Lung (tissue), 11 donors: ENCODE measurements at regions not wholly inside any gene's neighbourhood (a gene's known extent, or its start where the extent isn't known, plus 50 kb on each side); places are given as distances from the start of the nearest gene placed in this dataset.

Experiments
- ATAC-seq: fragments of 200-7000 bp; cut with Tn5 transposase; one replicate; pipeline ENCODE4 v1.9.1; 2020; ENCODE audit warnings: moderate number of reproducible peaks; ENCODE audit not compliant: insufficient read depth, low FRiP score
- DNase-seq, 3 donors: peaks; one replicate each; pipeline ENCODE4 v3.0.0-alpha.2; 2013 to 2017
- H3K27ac ChIP-seq, 2 donors: one replicate each; pipeline ENCODE4 v1.5.1; 2013; ENCODE audit warnings: mild to moderate bottlenecking in 2 of 2, moderate library complexity in 2 of 2, control low read depth in 1 of 2, inconsistent platforms in 1 of 2, low read depth in 1 of 2, low read length in 1 of 2
- H3K27me3 ChIP-seq, 3 donors: one replicate each; pipeline ENCODE4 v1.5.1; 2013; ENCODE audit warnings: low read length in 2 of 3; ENCODE audit not compliant: control insufficient read depth in 3 of 3, insufficient read depth in 3 of 3
- H3K36me3 ChIP-seq, 4 donors: one replicate each; pipeline ENCODE4 v1.5.1; 2013; ENCODE audit warnings: low read length in 4 of 4, mild to moderate bottlenecking in 1 of 4, moderate library complexity in 1 of 4; ENCODE audit not compliant: control insufficient read depth in 4 of 4, insufficient read depth in 4 of 4
- H3K4me1 ChIP-seq, 5 donors: one replicate each; pipeline ENCODE4 v1.5.1; 2013; ENCODE audit warnings: low read length in 5 of 5, mild to moderate bottlenecking in 2 of 5, moderate library complexity in 1 of 5; ENCODE audit not compliant: control insufficient read depth in 5 of 5, insufficient read depth in 5 of 5
- H3K4me3 ChIP-seq: one replicate; pipeline ENCODE4 v1.5.1; 2013; ENCODE audit warnings: mild to moderate bottlenecking, control low read depth, moderate library complexity
- H3K9ac ChIP-seq, 2 donors: one replicate each; pipeline ENCODE4 v1.5.1; 2013; ENCODE audit warnings: low read length in 2 of 2, control low read depth in 1 of 2; ENCODE audit not compliant: insufficient read depth in 1 of 2
- H3K9me3 ChIP-seq, 4 donors: one replicate each; pipeline ENCODE4 v1.5.1; 2013; ENCODE audit warnings: low read length in 3 of 4, mild to moderate bottlenecking in 1 of 4, moderate library complexity in 1 of 4; ENCODE audit not compliant: control insufficient read depth in 4 of 4, insufficient read depth in 3 of 4
- WGBS, 2 donors: extraction: QIAGEN DNeasy Blood & Tissue Kit; methylation state at CpG; one replicate each; pipeline ENCODE4 v1.1.7; 2013; 5-methylcytosine and 5-hydroxymethylcytosine counted together
- TF ChIP-seq, protein P1 (sequence below): IDR thresholded peaks from 2 replicates; pipeline ENCODE4 v1.5.1; 2012; ENCODE audit warnings: mild to moderate bottlenecking; ENCODE audit errors: control extremely low read depth, extremely low read depth
- donor health status: control.
- donor health status: control.
- donor health status: Bipolar disorder and iron deficiency.
- donor health status: healthy.
- donor health status: DM: yes; HTN: yes; CAD: no.

DNA sequence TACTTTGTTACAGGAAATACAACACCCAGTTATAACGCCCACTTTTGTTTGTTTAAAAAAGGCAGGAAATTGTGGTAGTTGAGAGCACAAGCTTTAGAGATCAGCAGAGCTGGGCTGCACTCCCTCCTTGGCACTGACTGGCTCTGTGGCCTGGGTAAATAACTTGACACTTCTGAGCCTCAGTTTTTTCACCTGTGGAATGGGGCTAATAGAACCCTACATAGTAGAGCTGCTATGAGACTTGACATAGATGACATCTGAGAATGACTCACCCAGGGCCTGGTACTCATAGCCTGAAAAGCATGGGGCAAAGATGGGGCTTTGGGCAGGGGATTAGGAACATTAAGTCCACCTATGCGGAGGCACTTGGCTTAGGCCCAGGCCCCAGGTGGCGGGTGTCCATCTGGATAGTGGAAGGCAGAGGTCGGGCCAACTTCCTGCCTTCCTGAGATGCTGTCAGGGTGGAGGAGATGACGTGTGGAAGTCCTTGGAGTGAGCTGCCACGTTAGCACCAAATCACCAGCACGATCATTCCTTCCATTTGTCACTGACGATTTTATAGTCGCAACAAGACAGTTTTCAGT, 159.1 kb downstream of the KATNAL1 start:
- ATAC-seq (peak; percentile 10), DNase-seq (no peak)
- TF ChIP-seq, protein P1, sequence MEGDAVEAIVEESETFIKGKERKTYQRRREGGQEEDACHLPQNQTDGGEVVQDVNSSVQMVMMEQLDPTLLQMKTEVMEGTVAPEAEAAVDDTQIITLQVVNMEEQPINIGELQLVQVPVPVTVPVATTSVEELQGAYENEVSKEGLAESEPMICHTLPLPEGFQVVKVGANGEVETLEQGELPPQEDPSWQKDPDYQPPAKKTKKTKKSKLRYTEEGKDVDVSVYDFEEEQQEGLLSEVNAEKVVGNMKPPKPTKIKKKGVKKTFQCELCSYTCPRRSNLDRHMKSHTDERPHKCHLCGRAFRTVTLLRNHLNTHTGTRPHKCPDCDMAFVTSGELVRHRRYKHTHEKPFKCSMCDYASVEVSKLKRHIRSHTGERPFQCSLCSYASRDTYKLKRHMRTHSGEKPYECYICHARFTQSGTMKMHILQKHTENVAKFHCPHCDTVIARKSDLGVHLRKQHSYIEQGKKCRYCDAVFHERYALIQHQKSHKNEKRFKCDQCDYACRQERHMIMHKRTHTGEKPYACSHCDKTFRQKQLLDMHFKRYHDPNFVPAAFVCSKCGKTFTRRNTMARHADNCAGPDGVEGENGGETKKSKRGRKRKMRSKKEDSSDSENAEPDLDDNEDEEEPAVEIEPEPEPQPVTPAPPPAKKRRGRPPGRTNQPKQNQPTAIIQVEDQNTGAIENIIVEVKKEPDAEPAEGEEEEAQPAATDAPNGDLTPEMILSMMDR, result no peak
- no peaks in the 10 kb centered on the region for H3K27me3 ChIP-seq
- peak overlapping the region in 1 of 2 donors; percentile 9 for H3K27ac ChIP-seq
- peaks cover 0 to 4% (median under 1%) of the 10 kb centered on the region in 4 donors for H3K9me3 ChIP-seq
- peaks cover 0 to 3% (median 0%) of the 10 kb centered on the region in 5 donors for H3K4me1 ChIP-seq
- no peak overlapping the region for H3K4me3 ChIP-seq
- H3K36me3 ChIP-seq, result no peaks in the 10 kb centered on the region
- WGBS, 2 donors, result 63 to 72% methylated on average over 9 of the region's 9 CpGs
- no peak overlapping the region for H3K9ac ChIP-seq

DNA sequence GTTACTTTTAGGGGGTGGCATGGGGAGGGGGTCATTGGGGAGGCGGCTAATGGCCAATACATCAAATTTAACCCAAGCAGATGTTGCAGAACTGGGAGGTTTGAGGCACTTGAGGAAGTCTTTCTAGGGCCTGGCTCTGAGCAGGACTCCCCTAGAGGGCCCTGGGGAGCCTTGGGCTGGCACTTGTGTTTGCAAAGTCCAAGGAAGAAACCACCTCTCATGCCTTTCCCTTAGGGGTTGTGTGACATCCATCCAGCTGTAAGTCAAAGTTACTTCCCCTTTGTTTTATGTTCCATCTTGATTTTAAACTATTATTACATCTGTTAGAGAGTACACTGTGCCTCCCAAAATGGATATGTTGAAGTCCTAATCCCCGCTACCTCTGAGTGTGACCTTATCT, 159.9 kb downstream of the KATNAL1 start:
- Histone ChIP-seq H3K4me3 (no peak overlapping the region), H3K27ac (no peak overlapping the region), H3K9ac (no peak overlapping the region), H3K27me3 (no peaks in the 10 kb centered on the region), H3K36me3 (no peaks in the 10 kb centered on the region), H3K9me3 (peaks cover 0 to 4% (median under 1%) of the 10 kb centered on the region in 4 donors), H3K4me1 (peaks cover 0 to 9% (median 7%) of the 10 kb centered on the region in 5 donors)
- ATAC-seq, result no peak
- WGBS, 2 donors, result 93 to 97% methylated on average over 2 of the region's 2 CpGs
- no peak for DNase-seq
- TF ChIP-seq, protein P1, result no peak

DNA sequence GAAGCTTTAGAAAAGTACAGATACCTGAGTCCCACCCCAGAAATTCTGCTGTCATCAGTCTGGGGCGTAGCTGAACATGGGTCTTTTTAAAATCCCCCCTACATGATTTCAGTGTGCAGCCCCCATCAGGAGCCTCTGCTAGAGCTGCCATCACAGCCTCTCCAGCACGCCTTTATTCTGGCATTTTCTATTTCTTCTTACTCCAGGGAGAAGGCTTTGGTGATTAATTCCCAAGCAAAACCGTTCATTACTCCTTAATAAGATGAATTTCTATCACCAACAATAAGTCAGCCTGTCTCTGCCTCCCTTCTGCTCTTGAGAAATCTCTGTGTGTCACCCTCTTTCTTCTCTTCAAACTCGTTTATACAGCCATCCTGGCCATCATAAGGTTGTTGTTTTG, 160.3 kb downstream of the KATNAL1 start:
- no peak overlapping the region for H3K9ac ChIP-seq
- H3K4me3 ChIP-seq, result no peak overlapping the region
- DNase-seq, result no peak
- no peaks in the 10 kb centered on the region for H3K27me3 ChIP-seq
- peaks cover 0 to 4% (median under 1%) of the 10 kb centered on the region in 4 donors for H3K9me3 ChIP-seq
- 84 to 90% methylated on average over 4 of the region's 4 CpGs for WGBS, 2 donors
- peaks cover 0 to 10% (median 8%) of the 10 kb centered on the region in 5 donors for H3K4me1 ChIP-seq
- no peaks in the 10 kb centered on the region for H3K36me3 ChIP-seq
- no peak overlapping the region for H3K27ac ChIP-seq
- no peak for ATAC-seq
- TF ChIP-seq, protein P1, result no peak
